ENCODE measurements at regions not wholly inside any gene's neighbourhood (a gene's known extent, or its start where the extent isn't known, plus 50 kb on each side); places are given as distances from the start of the nearest gene placed in this dataset.
"Not testable (repeated sequence)": the region's sequence is repeated elsewhere in the genome, so short reads cannot be mapped to it uniquely, and the experiment has no call there.

- intact Hi-C loops (cut with micrococcal nuclease): loop anchor here (5.0 kb wide), 2 partner anchors 70 to 140 kb away; no protein-coding TSS in a partner anchor
- ATAC-seq (no peak), DNase-seq (peak; percentile 59)
- no peaks in the 10 kb centered on the region for H3K36me3 ChIP-seq (ENCODE audit: low read depth, low read length)
- no peaks in the 10 kb centered on the region for H3K9me3 ChIP-seq (ENCODE audit: low read length)
- TF ChIP-seq EZH2 (IDR thresholded peaks at IDR 0.05; ENCODE audit: low read length, unreplicated experiment) (no peak), CTCF (conservative IDR thresholded peaks at IDR 0.05; ENCODE audit: low read depth, low read length) (no peak), EZH2phosphoT487 (IDR thresholded peaks at IDR 0.05; ENCODE audit: borderline replicate concordance, low read length) (no peak)
- ChIA-PET POLR2A (ENCODE audit: unreplicated experiment) (no interaction called here), CTCF (no interaction called here)
- peak overlapping the region; percentile 45 for H3K4me2 ChIP-seq (ENCODE audit: low read length)
- no peaks in the 10 kb centered on the region for H4K20me1 ChIP-seq (ENCODE audit: low read length)
- no peak overlapping the region for H2AFZ ChIP-seq (ENCODE audit: low read length)
- H3K9me2 ChIP-seq (replicated peaks; ENCODE audit: low read length): no peaks in the 10 kb centered on the region
- H3K4me1 ChIP-seq (ENCODE audit: insufficient read depth, low read length): peaks cover 38% of the 10 kb centered on the region
- peak overlapping the region; percentile 43 for H3K27ac ChIP-seq (ENCODE audit: low read length)
- H3K4me3 ChIP-seq (ENCODE audit: low read length): peak overlapping the region; percentile 7; the same call in 1 of the 2 replicates
- H3F3A ChIP-seq (ENCODE audit: low read length, unreplicated experiment): no peaks in the 10 kb centered on the region
- no peaks in the 10 kb centered on the region for H3K27me3 ChIP-seq (ENCODE audit: low read length)
- no peaks in the 10 kb centered on the region for H3K79me2 ChIP-seq (ENCODE audit: low read length)
- H3K9ac ChIP-seq (ENCODE audit: low read length): 0 out of 2 replicates have a peak overlapping the region, but pooled peaks have one; percentile 8
- BruUV-seq (replicated peaks): no TSS peak
Measured at GRCh38 chr2:45102141-45102540, 92.9 kb upstream of the SIX2 start.

GRCh38 chr2:45096996-45097395 lies 87.7 kb upstream of the SIX2 start:
- Histone ChIP-seq H3K27me3 (ENCODE audit: low read length) (no peaks in the 10 kb centered on the region), H4K20me1 (ENCODE audit: low read length) (no peaks in the 10 kb centered on the region), H3K4me1 (ENCODE audit: insufficient read depth, low read length) (peaks cover 4% of the 10 kb centered on the region), H3K9me2 (replicated peaks; ENCODE audit: low read length) (no peaks in the 10 kb centered on the region), H3K79me2 (ENCODE audit: low read length) (no peaks in the 10 kb centered on the region), H3K36me3 (ENCODE audit: low read depth, low read length) (no peaks in the 10 kb centered on the region), H3F3A (ENCODE audit: low read length, unreplicated experiment) (no peaks in the 10 kb centered on the region), H3K4me2 (ENCODE audit: low read length) (no peak overlapping the region), H3K9me3 (ENCODE audit: low read length) (no peaks in the 10 kb centered on the region), H2AFZ (ENCODE audit: low read length) (no peak overlapping the region), H3K9ac (ENCODE audit: low read length) (no peak overlapping the region), H3K4me3 (ENCODE audit: low read length) (no peak overlapping the region), H3K27ac (ENCODE audit: low read length) (no peak overlapping the region)
- TF ChIP-seq CTCF (conservative IDR thresholded peaks at IDR 0.05; ENCODE audit: low read depth, low read length): no peak
- TF ChIP-seq EZH2 (IDR thresholded peaks at IDR 0.05; ENCODE audit: low read length, unreplicated experiment): no peak
- no peak for TF ChIP-seq EZH2phosphoT487 (IDR thresholded peaks at IDR 0.05; ENCODE audit: borderline replicate concordance, low read length)
- intact Hi-C loops (cut with micrococcal nuclease): no loop called here
- ChIA-PET CTCF (no interaction called here), POLR2A (ENCODE audit: unreplicated experiment) (no interaction called here)
- no TSS peak for BruUV-seq (replicated peaks)
- DNase-seq (no peak), ATAC-seq (no peak)

GRCh38 chr2:45096038-45096437 lies 86.8 kb upstream of the SIX2 start:
- BruUV-seq (replicated peaks); H3K27ac ChIP-seq (ENCODE audit: low read length); H3F3A ChIP-seq (ENCODE audit: low read length, unreplicated experiment); POLR2A ChIA-PET (ENCODE audit: unreplicated experiment); H3K4me3 ChIP-seq (ENCODE audit: low read length); DNase-seq; CTCF ChIA-PET; H3K9me3 ChIP-seq (ENCODE audit: low read length); intact Hi-C loops (cut with micrococcal nuclease); ATAC-seq; H4K20me1 ChIP-seq (ENCODE audit: low read length); H3K9me2 ChIP-seq (replicated peaks; ENCODE audit: low read length); H3K27me3 ChIP-seq (ENCODE audit: low read length); H3K36me3 ChIP-seq (ENCODE audit: low read depth, low read length); H3K4me2 ChIP-seq (ENCODE audit: low read length); H3K79me2 ChIP-seq (ENCODE audit: low read length); H2AFZ ChIP-seq (ENCODE audit: low read length); H3K4me1 ChIP-seq (ENCODE audit: insufficient read depth, low read length); H3K9ac ChIP-seq (ENCODE audit: low read length): not testable (repeated sequence)
